ACHN (cell line): ENCODE measurements at regions not wholly inside any gene's neighbourhood (a gene's known extent, or its start where the extent isn't known, plus 50 kb on each side); places are given as distances from the start of the nearest gene placed in this dataset.
"Not testable (repeated sequence)": the region's sequence is repeated elsewhere in the genome, so short reads cannot be mapped to it uniquely, and the experiment has no call there.

Experiments
- DNase-seq: peaks from one replicate; pipeline ENCODE4 v3.0.0-alpha.2; 2015
- in situ Hi-C: cut with HindIII; loops from 2 replicates; pipeline ENCODE4 v1.10.0; 2017; ENCODE audit warnings: low sequenced_read_pairs, low pct_ligation_motif_present, low pct_unique_long_range_greater_than_20kb

DNA sequence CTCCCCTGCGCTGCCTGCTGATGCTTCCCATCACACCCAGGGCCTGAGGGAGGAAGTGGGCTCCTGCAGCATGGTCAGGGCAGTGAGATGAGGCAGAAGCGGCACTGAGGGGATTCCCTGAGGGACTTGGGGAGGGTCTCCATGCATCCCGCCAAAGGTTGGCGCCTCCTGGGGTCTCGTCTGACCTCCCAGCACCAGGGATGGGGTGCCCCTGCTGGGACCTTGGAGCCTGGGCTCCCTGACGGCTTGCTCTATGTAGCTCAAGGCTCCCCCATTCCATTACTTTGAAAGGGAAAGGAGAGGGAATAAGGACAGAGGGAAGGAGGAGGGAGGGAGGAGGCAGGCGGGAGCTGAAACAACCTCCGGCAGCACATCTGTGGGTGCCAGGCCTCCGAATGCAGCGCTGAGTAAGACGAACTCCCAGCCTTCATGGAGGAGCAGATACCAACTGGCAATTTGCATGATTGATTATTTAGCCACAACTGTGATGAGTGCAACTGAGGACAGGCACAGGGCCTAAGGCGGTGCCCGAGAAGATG is 259.3 kb downstream of the ERMARD start:
- no peak for DNase-seq
- in situ Hi-C loops, result no loop called here

DNA sequence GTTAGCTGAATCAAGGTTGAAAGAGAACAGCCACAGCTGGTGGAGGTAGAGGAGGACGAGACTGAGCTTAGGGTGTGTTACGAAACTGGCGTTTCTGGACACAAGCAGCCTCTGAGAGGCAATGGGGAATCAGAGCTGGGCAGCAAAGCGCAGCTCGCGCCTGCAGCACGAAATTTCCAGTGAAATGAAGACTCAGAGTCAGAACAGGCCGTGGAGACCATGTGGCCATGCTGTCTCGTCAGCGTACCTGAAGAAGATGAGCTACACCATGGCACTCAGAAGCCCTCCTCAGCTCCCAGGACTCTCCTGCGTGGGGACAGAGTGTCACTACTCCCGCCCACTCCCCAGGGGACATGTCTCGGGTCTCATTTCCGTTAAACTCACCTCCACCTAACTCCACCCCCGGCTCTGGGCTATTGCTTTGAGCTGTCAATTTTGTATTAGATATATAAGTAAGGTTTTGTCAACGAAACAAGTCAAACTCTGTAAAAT is 256.9 kb downstream of the ERMARD start:
- in situ Hi-C loops, result no loop called here
- no peak for DNase-seq

DNA sequence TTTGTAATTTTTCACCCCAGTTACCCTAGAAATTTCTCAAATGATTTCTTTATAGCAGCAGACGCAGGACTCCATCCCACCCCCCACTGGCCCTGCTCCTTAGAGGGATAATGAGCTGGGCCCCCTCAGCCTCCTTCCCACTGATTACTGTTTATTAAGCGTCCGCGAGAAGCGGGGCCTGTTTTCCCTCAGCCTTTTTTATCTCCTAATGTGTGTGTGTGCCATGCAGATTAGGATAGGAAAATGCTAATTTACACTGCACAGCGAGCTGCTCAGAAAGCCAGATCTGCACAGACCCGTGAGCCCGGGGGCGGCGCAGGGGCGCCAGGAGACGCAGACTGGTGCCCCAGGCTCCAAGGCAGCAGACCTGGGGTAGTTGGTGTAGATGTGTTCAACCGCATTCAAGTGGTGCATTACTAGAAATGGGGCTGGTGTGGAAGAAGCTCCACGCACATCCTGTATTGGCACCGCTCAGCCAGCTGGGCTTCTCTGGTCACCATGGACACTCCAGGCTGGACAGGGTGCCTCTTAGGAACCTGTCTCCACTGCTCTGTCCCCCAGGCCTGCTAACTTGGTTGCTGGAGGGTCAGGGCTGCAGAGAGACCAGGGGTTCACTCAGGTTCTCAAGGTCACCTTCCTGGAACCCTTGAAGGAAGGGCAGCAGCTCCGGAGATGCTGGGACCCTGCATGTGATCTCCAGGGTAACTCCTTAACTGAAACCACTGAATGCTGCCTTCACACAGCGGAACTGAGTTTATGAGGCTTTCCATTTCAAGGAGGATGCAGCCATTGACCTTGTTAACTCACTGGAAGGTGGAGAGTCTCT is 256.3 kb downstream of the ERMARD start:
- DNase-seq, result no peak
- in situ Hi-C loops, result no loop called here

DNA sequence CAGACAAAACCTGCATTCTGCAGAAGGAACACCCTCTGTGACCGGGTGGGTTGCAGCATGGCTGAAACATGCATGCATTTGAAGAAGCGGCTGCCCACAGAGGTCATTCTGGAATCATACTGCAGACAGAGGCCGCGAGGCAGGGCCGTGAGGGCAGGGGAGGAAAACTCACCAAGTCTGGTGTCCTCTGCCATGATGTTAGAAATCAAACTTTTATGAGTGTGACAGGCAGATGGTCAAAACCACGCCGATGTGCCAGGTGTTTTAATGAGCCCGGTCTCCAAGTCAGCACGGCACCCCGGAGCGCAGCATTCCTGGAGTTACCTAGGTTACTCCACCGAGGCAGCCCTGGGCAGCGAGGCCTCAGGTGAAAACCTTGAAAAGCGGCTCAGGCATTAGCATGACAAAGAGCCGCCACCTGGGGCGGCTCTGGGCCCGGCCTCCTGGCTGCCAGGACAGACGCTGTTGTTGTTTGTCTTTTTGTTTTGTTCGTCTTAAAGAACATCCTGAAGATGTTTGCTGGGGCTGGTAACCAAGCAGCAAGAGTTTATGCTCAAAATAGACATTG is 255.6 kb downstream of the ERMARD start:
- no peak for DNase-seq
- in situ Hi-C loops, result no loop called here

DNA sequence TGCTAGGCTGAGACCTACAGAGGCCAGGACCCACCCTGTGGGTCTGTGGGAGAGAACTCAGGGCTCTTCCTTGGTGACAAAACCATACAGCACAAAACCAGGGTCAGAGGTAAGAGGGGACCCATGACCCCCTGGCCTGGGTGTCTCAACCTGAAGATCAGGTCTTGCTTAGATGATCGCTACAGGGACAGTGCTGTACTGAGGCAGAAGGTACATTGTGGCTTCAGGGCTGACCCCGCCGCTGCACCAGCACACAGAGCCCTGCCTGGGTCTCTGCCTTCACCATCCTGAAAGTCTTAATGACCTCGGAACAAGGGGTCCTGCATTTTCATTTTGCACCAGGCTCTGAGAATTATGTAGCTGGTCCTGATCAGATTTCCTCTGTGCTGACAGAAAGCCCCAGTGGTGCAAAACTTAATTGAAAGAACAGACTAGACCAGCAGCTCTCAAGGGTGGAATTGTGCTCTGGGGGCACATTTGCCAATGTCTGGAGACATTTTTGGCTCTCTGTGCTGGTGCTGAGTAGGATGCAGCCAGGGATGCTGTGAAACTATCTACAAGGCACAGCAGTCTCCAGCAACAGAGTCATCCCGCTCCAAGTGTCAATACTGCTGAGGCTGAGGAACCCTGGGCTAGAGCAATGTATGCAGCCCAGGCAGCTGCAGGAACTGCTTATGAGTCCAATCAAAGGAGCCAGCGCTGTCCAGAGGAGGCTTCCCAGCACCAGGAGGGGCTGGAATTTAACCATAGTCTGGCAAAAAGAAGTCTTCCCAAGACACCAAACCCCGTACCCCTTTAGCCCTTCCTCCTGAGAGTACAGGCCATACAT is 254.9 kb downstream of the ERMARD start:
- DNase-seq, result no peak

DNA sequence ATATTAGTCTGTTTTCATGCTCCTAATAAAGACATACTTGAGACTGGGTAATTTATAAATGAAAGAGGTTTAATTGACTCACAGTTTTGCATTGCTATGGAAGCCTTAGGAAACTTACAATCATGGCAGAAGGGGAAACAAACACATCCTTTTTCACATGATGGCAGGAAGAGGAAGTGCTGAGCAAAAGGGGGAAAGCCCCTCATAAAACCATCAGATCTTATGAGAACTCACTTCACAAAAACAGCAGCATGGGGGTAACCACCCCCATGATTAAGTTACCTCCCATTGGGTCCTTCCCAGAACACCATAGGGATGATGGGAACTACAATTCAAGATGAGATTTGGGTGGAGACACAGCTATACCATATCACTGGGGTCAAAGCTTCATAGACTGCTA is 254.2 kb downstream of the ERMARD start:
- no peak for DNase-seq
- in situ Hi-C loops, result no loop called here

More for the DNA sequence above, 254.9 kb downstream of the ERMARD start:
- in situ Hi-C loops, result no loop called here

DNA sequence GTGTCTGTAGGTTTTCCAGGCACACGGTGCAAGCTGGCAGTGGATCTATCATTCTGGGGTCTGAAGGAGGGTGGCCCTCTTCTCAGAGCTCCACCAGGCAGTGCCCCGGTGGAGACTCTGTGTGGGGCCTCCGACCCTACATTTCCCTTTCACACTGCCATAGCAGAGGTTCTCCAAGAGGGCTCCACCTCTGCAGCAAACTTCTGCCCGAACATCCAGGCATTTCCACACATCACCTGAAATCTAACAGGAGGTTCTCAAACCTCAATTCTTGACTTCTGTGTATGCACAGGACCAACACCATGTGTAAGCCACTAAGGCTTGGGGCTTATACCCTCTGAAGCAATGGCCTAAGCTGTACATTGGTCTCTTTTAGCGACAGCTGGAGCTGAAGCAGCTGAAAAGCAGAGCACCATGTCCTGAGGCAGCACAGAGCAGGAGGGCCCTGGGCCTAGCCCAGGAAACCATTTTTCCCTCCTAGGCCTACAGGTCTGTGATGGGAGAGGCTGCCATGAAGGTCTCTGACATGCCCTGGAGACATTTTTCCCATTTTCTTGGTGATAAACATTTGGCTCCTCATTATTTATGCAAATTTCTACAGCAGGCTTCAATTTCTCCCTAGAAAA is 253.3 kb downstream of the ERMARD start:
- in situ Hi-C loops, result no loop called here
- DNase-seq, result no peak

DNA sequence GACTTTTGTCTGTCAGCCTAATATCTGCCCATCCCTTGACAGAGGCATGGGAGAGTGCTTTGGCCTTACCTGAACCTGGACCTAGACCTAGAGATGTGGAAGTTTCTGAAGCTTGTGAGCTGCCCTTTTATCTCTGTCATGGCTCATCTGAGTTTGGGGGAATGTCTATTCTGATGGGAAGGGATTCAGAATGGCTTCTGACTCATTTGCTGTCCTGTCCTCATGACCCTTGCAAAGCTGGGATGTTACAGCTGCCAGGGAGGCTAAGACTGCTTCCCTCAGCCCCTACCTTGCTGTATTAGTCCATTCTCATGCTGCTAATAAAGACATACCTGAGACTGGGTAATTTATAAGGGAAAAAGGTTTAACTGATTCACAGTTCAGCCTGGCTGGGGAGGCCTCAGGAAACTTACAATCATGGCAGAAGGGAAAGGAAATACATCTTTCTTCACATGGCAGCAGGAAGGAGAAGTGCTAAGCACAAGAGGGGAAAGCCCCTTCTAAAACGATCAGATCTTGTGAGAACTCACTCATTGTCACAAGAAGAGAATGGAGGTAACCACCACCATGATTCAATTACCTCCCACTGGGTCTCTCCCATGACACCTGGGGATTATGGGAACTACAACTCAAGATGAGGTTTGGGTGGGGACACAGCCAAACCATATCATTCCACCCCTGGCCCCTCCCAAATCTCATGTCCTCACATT is 252.2 kb downstream of the ERMARD start:
- in situ Hi-C loops, result no loop called here
- no peak for DNase-seq

DNA sequence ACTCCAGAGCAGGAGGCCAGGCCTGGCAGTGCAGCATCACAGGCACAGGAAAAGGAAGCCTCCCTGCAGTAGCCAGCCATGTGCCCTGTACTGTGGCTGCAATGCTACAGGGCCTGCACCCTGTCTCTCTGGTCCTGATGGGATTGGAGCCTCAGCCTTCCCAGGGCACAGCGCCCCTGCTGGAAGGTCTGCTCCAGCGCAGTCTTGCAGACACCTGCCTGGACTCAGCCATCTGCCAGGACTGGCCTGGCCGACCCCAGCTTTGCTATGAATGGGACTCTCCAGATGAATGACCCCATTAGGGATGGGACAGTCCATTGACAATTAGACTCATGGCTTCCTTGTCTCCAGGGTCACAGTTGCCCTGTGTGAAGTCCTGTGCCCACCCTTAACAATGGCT is 251.6 kb downstream of the ERMARD start:
- no peak for DNase-seq
- in situ Hi-C loops, result no loop called here

DNA sequence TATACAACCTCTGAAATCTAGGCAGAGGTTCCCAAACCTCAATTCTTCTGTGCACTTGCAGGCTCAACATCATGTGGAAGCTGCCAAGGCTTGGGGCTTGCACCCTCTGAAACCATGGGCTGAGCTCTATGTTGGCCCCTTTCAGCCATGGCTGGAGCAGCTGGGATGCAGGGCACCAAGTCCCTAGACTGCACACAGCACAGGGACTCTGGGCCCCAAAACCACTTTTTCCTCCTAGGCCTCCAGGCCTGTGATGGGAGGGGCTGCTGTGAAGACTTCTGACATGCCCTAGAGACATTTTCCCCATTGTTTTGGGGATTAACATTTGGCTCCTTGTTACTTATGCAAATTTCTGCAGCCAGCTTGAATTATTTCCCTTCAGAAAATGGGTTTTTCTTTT is 250.4 kb downstream of the ERMARD start:
- DNase-seq, in situ Hi-C loops: not testable (repeated sequence)

DNA sequence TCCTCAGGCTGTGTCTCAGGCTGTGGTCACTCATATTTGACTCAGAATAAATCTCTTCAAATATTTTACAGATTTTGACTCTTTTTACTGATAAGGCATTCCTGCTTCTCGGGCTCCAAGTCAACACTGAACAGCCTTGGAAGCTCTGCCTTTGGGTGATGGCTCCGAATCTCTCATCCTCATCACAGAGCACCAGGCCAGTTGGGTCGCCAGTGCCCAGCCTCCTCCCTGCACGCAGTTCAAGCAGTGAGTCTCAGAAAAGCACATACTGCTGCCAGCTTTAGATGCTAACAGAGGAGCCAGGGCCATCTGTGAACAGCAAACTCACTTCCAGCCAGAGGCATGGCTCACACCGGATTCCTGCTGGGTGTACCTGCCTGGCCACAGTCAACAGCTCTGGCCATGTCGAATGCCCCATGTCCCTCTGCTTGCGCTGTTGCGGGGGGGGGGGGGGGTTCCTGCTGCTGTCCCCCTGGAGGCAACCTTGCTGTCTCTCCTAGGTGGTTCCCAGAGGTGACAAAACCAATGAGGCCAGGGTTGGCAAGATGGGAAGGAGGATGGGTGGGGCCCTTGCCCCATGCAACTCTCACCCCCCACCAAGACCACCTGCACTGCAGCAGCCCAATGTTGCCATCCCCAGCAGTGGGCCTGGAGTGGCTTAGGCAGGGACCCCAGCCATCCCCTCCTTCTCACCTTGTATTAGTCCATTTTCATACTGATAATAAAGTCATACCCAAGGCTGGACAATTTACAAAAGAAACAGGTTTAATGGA is 248.8 kb downstream of the ERMARD start:
- in situ Hi-C loops, result no loop called here
- DNase-seq, result no peak

DNA sequence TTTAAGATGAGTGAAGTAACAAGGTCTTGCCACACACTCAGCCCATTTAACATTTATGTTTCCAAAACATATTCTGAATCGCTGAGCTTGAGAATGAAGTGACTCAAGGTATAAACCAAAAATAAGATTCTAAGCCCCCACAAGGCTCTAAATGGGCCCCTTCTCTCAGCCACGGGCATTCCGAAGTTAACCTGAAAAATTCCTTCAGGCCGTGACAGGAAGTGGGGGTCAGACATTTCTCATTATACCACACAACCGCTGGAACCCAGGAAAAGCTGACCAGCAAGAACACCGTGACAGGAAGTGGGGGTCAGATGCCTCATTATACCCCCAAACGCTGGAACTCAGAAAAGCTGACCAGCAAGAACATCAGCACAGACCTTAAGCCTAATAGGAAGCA is 247.9 kb downstream of the ERMARD start:
- no peak for DNase-seq
- in situ Hi-C loops, result no loop called here

DNA sequence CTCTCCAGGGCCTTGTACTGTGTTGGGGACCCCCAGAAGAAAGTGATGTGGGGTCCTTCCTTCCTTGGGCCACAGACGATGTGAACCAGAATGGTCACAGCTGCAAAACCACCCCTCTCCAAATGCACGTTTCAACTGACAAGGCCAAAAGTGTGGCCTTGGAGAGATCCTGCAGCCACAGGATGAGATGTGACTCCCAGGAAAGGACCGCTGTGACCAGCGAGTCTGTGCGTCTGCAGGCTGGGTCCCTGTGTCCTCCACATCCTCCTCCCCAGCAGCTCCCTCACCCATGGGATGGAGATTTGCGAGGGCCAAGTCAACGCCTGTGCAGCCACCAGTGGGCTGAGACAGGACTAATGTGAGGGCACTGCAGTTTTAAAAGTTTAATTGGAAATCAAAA is 247.0 kb downstream of the ERMARD start:
- DNase-seq, result no peak
- in situ Hi-C loops, result no loop called here

DNA sequence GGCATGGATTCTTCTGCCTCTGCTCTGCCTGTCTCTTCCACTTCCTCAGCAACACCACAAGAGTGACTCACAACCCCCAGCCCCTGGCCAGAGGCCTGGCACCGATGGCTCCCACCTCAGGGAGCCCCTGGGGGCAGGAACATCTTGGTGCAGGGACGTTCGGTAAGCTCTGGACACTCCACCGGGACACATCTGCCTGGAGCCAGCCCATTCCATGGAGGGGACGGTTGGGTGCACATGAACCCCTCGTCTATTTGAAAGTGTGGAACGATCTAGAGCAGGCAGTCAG is 246.5 kb downstream of the ERMARD start:
- no peak for DNase-seq

DNA sequence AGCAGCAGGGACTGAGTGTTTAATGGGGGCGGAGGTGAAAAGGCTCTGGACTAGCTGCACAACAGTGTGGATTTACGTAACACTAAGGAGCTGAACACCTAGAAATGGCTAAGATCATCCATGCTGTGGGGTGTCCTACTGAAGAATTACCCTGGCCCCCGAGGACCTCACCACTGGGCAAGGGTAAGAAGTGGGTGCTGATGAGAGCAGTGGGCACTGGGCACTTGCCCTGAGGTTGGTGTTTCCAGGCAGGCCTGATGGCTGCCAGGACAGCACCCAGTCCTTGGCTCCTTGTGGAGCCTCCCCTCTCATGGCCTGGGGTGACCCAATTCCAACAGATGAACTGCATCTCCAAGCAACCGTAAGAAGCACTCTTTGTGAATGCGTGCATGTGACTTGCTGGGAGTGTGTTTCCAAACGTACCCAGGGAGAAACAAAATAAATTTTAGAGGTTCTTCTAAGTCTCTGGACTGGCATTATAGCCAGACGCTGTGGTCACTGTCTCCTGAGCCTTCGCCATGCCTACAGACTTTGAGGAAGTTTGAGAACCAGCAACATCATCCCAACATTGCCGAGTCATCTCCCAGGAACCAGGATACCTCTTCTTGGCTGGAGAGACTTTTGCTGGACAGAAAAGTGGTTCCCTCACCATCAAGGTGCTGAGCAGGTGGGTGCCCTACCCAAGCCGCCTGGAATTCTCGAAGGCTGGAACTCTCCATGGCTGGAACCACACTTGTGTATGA is 245.9 kb downstream of the ERMARD start:
- in situ Hi-C loops, result no loop called here

More for the DNA sequence above, 246.5 kb downstream of the ERMARD start:
- in situ Hi-C loops, result no loop called here

DNA sequence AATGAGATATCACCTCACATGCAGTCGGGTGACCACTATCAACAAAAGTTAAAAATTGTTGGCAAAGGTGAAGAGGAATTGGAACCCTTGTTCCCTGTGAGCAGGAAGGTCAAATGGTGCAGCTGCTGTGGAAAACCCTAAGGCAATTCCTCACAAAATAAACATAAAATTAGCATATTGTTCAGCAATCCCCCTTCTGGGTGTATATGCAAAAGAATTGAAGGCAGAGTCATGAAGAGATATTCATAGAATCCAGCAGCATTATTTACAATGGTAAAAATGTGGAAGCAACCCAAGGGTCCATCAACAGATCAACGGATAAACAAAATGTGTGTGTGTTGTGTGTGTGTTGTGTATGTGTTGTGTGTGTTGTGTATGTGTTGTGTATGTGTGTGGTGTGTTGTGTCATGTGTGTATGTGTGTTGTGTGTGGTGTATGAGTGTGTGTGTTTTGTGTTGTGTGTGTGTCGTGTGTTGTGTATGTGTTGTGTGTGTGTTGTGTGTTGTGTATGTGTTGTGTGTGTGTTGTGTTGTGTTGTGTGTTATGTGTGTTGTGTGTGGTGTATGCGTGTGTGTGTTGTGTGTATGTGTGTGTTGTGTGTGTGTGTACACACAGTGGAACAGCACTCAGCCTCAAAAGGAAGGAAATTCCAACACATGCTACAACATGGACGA is 245.1 kb downstream of the ERMARD start:
- in situ Hi-C loops, result no loop called here
- DNase-seq, result no peak

More for the DNA sequence above, 245.9 kb downstream of the ERMARD start:
- DNase-seq, result no peak
